A673 (cell line): ENCODE measurements at regions not wholly inside any gene's neighbourhood (a gene's known extent, or its start where the extent isn't known, plus 50 kb on each side); places are given as distances from the start of the nearest gene placed in this dataset.

Experiments
- EZH2 ChIP-seq: fragments of 200-600 bp; sonication (generic); IDR thresholded peaks from 2 replicates; pipeline ENCODE4 v1.6.1; 2017; ENCODE audit warnings: borderline replicate concordance, low read depth, mild to moderate bottlenecking, mixed read lengths, antibody characterized with exemption, low read length; ENCODE audit not compliant: poor library complexity, severe bottlenecking
- TF ChIP-seq, protein P1 (sequence below): fragments of 300-800, 200-600 bp; sonication (generic); conservative IDR thresholded peaks from 2 replicates; pipeline ENCODE4 v1.5.1; 2017; ENCODE audit warnings: low read depth, mild to moderate bottlenecking, antibody characterized with exemption, low read length, moderate library complexity, mixed read lengths

DNA sequence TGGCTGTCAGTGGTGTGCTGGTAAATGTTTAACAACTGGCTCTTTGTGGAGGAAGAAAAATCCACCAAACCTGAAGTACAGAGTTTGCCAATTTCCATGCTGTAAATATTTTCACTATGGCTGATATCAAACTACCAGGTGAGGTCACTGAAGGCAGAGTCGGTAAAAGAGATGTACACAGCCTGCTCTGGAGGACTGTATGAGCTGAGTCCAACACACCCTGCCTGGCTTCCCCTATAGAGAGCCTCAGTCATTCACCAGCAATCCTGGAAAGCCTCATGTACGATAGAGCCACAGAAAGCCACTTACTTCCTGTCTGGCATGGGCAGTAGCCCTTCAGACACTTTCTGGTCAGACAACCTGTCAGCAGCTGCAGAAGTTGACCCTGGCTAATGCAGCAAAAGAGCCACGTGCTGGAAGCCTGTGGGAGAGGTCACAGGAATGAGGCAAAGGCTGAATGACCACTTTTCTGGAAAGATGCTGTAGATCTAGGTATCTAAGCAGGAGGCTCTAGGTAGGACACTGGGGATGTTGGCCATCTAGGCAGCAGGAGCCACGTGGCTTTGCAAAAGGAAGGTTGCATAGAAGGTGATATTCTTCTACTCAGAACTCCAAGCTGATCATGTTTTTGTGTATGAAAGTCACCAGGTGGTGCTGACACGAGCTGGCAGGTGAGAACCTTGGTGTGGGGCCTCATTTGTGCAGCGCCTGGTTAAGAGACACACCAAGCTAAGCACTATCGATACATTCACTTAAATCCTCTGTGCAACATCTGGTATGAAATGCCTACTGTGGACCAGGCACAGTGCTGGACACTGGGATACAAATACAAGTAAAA, 553.9 kb downstream of the VRK1 start:
- TF ChIP-seq, protein P1, sequence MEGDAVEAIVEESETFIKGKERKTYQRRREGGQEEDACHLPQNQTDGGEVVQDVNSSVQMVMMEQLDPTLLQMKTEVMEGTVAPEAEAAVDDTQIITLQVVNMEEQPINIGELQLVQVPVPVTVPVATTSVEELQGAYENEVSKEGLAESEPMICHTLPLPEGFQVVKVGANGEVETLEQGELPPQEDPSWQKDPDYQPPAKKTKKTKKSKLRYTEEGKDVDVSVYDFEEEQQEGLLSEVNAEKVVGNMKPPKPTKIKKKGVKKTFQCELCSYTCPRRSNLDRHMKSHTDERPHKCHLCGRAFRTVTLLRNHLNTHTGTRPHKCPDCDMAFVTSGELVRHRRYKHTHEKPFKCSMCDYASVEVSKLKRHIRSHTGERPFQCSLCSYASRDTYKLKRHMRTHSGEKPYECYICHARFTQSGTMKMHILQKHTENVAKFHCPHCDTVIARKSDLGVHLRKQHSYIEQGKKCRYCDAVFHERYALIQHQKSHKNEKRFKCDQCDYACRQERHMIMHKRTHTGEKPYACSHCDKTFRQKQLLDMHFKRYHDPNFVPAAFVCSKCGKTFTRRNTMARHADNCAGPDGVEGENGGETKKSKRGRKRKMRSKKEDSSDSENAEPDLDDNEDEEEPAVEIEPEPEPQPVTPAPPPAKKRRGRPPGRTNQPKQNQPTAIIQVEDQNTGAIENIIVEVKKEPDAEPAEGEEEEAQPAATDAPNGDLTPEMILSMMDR: no peak
- no peak for TF ChIP-seq EZH2
